SU-DHL-6 (cell line): ENCODE measurements at regions not wholly inside any gene's neighbourhood (a gene's known extent, or its start where the extent isn't known, plus 50 kb on each side); places are given as distances from the start of the nearest gene placed in this dataset.

Experiments
- H2AFZ ChIP-seq: fragments of 200-600 bp; sonication (generic); 2 replicates; pipeline ENCODE4 v1.6.1; 2014; ENCODE audit warnings: low read depth, mild to moderate bottlenecking, moderate library complexity, mixed read lengths, antibody characterized with exemption, low read length; ENCODE audit not compliant: severe bottlenecking
- H3F3A ChIP-seq: fragments of 200-600 bp; shearing (Covaris generic); 2 replicates; pipeline ENCODE4 v1.6.0; 2016; ENCODE audit warnings: antibody characterized with exemption, mild to moderate bottlenecking; ENCODE audit not compliant: insufficient read depth
- H3K27ac ChIP-seq: fragments of 200-600 bp; sonication (generic); 2 replicates; pipeline ENCODE4 v1.5.1; 2016; ENCODE audit warnings: low read depth, mild to moderate bottlenecking, low read length, moderate library complexity, mixed read lengths
- H3K27me3 ChIP-seq: fragments of 200-600 bp; sonication (generic), shearing (Covaris generic); 2 replicates; pipeline ENCODE4 v1.6.0; 2014; ENCODE audit warnings: mild to moderate bottlenecking, low read length
- H3K36me3 ChIP-seq: fragments of 200-600 bp; sonication (generic); 2 replicates; pipeline ENCODE4 v1.6.1; 2014; ENCODE audit warnings: mild to moderate bottlenecking, low read length, mixed read lengths
- H3K4me2 ChIP-seq: fragments of 300-600, 200-600 bp; shearing (Covaris generic), sonication (generic); 2 replicates; pipeline ENCODE4 v1.6.0; 2014; ENCODE audit warnings: low read length, low read depth, mild to moderate bottlenecking; ENCODE audit not compliant: poor library complexity, severe bottlenecking
- H3K4me3 ChIP-seq: fragments of 200-600 bp; sonication (generic); 2 replicates; pipeline ENCODE4 v1.5.1; 2014; ENCODE audit warnings: antibody characterized with exemption, low read length, mild to moderate bottlenecking, mixed read lengths; ENCODE audit not compliant: insufficient read depth, poor library complexity, severe bottlenecking
- H3K79me2 ChIP-seq: fragments of 200-600 bp; sonication (generic); 2 replicates; pipeline ENCODE4 v1.6.1; 2014; ENCODE audit warnings: mild to moderate bottlenecking, low read length, moderate library complexity; ENCODE audit not compliant: insufficient read depth
- H3K9ac ChIP-seq: fragments of 200-600 bp; sonication (generic); 2 replicates; pipeline ENCODE4 v1.7.0; 2014; ENCODE audit warnings: mild to moderate bottlenecking, low read length
- H3K9me2 ChIP-seq: fragments of 200-600 bp; sonication (generic); replicated peaks from 2 replicates; pipeline ENCODE4 v1.6.1; 2014; ENCODE audit warnings: low read length; ENCODE audit not compliant: insufficient read depth
- H3K9me3 ChIP-seq: fragments of 200-600 bp; sonication (generic); 2 replicates; pipeline ENCODE4 v1.6.1; 2014; ENCODE audit warnings: low read length, mixed read lengths; ENCODE audit not compliant: insufficient read depth
- H4K20me1 ChIP-seq: fragments of 200-600 bp; sonication (generic); 2 replicates; pipeline ENCODE4 v1.6.1; 2014; ENCODE audit warnings: low read depth, mild to moderate bottlenecking, antibody characterized with exemption, low read length, moderate library complexity, mixed read lengths
- EZH2phosphoT487 ChIP-seq: fragments of 200-600 bp; sonication (generic), shearing (Covaris generic); conservative IDR thresholded peaks from 2 replicates; pipeline ENCODE4 v1.6.1; 2018; ENCODE audit warnings: mild to moderate bottlenecking, antibody characterized with exemption, low read length, moderate library complexity, mixed read lengths
- TF ChIP-seq, protein P1 (sequence below): fragments of 200-600 bp; sonication (generic); IDR thresholded peaks from one replicate; pipeline ENCODE4 v1.5.1; 2017; ENCODE audit warnings: antibody characterized with exemption, mild to moderate bottlenecking, low read length, moderate library complexity; ENCODE audit not compliant: insufficient read depth, poor library complexity, severe bottlenecking

DNA sequence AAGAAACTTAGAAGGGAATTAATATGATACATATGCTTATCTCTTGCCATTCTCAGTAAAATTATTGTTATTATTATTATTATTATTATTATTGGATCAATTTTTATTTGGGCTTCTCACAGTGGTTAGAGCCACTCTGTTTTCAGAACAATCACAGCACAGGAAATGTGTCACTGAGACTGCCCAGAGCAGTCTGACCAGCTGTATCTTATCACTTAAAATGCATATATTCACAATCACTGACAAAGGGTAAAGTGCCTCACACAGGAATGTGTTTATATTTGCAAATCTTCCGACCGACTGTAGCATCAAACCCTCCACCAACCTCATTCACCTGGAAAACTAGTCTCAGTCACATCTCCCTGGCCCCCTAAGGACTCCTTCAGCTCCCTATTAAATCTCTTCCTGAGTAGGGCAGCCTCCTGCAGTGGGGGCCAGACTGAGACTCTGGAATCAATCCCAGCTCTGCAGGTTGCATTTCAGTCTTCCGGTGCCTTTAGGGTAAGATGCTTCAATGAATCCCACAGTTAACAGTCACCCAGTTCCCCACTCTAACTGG, 738.3 kb upstream of the SLITRK5 start:
- H3K27me3 ChIP-seq = no peaks in the 10 kb centered on the region
- no peak overlapping the region for H3K4me2 ChIP-seq
- H3K36me3 ChIP-seq = no peaks in the 10 kb centered on the region
- no peaks in the 10 kb centered on the region for H3F3A ChIP-seq
- no peaks in the 10 kb centered on the region for H3K79me2 ChIP-seq
- H2AFZ ChIP-seq = no peak overlapping the region
- no peak overlapping the region for H3K27ac ChIP-seq
- TF ChIP-seq, protein P1, sequence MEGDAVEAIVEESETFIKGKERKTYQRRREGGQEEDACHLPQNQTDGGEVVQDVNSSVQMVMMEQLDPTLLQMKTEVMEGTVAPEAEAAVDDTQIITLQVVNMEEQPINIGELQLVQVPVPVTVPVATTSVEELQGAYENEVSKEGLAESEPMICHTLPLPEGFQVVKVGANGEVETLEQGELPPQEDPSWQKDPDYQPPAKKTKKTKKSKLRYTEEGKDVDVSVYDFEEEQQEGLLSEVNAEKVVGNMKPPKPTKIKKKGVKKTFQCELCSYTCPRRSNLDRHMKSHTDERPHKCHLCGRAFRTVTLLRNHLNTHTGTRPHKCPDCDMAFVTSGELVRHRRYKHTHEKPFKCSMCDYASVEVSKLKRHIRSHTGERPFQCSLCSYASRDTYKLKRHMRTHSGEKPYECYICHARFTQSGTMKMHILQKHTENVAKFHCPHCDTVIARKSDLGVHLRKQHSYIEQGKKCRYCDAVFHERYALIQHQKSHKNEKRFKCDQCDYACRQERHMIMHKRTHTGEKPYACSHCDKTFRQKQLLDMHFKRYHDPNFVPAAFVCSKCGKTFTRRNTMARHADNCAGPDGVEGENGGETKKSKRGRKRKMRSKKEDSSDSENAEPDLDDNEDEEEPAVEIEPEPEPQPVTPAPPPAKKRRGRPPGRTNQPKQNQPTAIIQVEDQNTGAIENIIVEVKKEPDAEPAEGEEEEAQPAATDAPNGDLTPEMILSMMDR = no peak
- no peak for TF ChIP-seq EZH2phosphoT487
- H4K20me1 ChIP-seq = no peaks in the 10 kb centered on the region
- no peaks in the 10 kb centered on the region for H3K9me3 ChIP-seq
- H3K9ac ChIP-seq = no peak overlapping the region
- no peak overlapping the region for H3K4me3 ChIP-seq
- no peaks in the 10 kb centered on the region for H3K9me2 ChIP-seq

DNA sequence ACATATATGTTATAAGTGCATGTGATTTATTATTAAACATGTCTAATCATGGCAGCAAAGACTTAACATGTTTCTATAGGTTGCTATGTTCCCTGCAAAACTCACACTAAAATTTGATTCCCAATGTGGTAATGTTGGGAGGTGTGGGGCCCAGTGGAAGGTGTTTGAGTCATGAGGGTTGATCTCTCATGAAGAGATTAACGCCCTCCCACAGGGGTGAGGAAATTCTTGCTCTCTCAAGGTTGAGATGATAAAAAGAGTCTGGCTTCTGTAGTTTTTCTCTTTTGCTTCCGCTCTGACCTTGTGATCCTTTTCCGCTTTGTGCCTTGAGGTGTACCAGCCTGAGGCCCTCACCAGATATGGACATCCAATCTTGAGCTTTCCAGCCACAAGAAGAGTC, 737.5 kb upstream of the SLITRK5 start:
- Histone ChIP-seq H2AFZ (no peak overlapping the region), H3K4me2 (no peak overlapping the region), H4K20me1 (no peaks in the 10 kb centered on the region), H3K9ac (no peak overlapping the region), H3F3A (no peaks in the 10 kb centered on the region), H3K27me3 (no peaks in the 10 kb centered on the region), H3K9me2 (no peaks in the 10 kb centered on the region), H3K4me3 (no peak overlapping the region), H3K27ac (no peak overlapping the region), H3K9me3 (no peaks in the 10 kb centered on the region), H3K36me3 (no peaks in the 10 kb centered on the region), H3K79me2 (no peaks in the 10 kb centered on the region)
- TF ChIP-seq EZH2phosphoT487 = no peak
- TF ChIP-seq, protein P1 = no peak

DNA sequence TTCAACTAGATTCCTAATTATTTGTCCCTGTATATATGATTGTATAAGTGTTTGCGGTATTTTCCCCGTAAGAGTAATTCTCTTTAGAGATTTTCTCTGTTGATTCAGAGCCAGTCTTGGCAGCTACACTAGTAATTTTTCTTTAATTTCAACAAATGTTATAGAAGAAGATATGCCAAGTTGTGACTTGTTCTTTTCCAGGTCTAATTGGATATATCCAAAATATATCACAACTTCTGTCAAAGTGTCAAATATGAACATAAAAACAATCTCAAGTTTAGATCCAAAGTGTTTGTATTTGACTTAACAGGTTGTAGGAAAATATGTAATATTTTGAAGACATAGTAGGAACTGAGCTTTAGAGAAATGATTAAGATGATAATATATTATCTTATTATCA, 733.9 kb upstream of the SLITRK5 start:
- TF ChIP-seq, protein P1 = no peak
- no peak for TF ChIP-seq EZH2phosphoT487
- H3K9me2 ChIP-seq = no peaks in the 10 kb centered on the region

More for the DNA sequence above, 733.9 kb upstream of the SLITRK5 start:
- no peaks in the 10 kb centered on the region for H4K20me1 ChIP-seq
- no peak overlapping the region for H2AFZ ChIP-seq
- H3K36me3 ChIP-seq = no peaks in the 10 kb centered on the region
- no peak overlapping the region for H3K9ac ChIP-seq
- no peaks in the 10 kb centered on the region for H3K9me3 ChIP-seq
- H3K27me3 ChIP-seq = no peaks in the 10 kb centered on the region
- no peak overlapping the region for H3K27ac ChIP-seq
- no peaks in the 10 kb centered on the region for H3K79me2 ChIP-seq
- H3F3A ChIP-seq = no peaks in the 10 kb centered on the region
- no peak overlapping the region for H3K4me2 ChIP-seq
- no peak overlapping the region for H3K4me3 ChIP-seq
